ENCODE measurements at regions not wholly inside any gene's neighbourhood (a gene's known extent, or its start where the extent isn't known, plus 50 kb on each side); places are given as distances from the start of the nearest gene placed in this dataset.

DNA sequence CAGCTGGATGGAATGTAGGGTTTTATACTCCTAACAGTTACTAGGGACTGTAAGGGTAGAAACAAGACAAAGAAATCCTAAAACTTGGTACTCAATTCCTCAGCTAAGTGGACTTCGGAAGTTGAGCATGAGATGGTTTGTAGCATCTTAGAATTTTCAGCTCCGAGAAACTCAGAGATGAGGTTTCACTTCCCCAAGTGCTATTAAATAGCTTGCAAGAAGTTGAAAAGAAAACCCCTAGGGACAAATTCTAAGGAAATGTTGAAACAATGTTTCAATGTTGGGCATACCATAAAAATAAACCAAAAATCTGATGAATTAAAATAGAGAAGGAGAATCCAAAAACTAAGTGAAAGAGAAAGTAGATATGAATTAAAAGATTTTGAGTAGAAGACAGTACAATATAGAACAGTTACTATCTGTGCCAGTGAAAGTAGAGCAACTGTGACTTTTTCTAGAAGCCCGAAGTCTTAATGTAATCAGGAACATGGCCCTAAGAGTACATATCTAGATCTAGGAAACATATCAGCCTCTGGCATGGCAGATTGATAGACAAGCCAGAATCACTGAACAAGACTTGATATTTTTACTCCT lies 308.6 kb upstream of the RGMB start:
- TF ChIP-seq POLR2A (IDR thresholded peaks at IDR 0.05; ENCODE audit: low read depth, low read length) (no peak), SPI1 (IDR thresholded peaks at IDR 0.05; ENCODE audit: low read depth, low read length) (peak; percentile 87), POLR2AphosphoS5 (IDR thresholded peaks at IDR 0.05; ENCODE audit: low read depth, low read length) (no peak)
